ENCODE measurements at regions not wholly inside any gene's neighbourhood (a gene's known extent, or its start where the extent isn't known, plus 50 kb on each side); places are given as distances from the start of the nearest gene placed in this dataset.

DNA sequence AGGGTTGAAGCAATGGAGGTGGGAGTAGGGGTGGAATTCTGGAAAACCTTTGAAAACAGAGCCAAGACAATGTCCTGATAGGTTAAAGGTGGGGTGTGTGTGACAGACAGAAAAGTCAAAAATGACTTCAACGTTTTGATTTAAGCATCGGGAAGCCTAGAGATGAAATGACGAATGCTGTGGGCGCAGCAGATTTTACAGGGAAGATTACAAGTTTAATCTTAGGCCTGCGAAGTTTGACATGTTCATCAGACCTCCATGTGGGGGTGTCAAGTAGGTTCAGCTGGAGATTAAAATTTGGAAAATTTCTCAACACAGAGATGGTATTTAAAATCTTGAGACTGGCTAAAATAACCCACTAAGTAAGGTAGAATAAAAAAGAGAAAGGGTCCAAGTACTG lies 453.3 kb downstream of the TXNL1 start:
- DNase-seq (ENCODE audit: low read depth) = no peak
- in situ Hi-C loops (cut with HindIII; ENCODE audit: low pct_unique_long_range_greater_than_20kb, low sequenced_read_pairs) = no loop called here

DNA sequence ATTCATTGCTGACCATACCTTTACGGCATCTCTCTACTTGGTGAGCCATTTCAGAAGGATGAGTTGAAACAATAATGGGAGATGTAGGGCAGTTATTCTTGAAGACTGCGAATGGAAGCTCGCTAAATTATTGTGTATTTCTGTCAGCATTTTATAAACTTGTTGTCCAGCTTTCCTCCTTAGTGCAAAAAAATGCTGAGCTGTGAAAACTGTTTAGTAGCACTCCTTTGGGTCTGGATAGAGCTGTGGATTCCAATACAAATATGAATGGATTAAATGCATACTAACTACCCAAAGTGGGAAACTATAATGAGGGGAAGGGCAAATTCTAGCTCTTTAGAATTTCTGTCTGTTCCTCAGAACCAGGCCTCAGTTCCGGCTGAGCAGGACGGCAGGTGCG lies 461.6 kb downstream of the TXNL1 start:
- in situ Hi-C loops (cut with HindIII; ENCODE audit: low pct_unique_long_range_greater_than_20kb, low sequenced_read_pairs) = no loop called here
- no peak for DNase-seq (ENCODE audit: low read depth)

DNA sequence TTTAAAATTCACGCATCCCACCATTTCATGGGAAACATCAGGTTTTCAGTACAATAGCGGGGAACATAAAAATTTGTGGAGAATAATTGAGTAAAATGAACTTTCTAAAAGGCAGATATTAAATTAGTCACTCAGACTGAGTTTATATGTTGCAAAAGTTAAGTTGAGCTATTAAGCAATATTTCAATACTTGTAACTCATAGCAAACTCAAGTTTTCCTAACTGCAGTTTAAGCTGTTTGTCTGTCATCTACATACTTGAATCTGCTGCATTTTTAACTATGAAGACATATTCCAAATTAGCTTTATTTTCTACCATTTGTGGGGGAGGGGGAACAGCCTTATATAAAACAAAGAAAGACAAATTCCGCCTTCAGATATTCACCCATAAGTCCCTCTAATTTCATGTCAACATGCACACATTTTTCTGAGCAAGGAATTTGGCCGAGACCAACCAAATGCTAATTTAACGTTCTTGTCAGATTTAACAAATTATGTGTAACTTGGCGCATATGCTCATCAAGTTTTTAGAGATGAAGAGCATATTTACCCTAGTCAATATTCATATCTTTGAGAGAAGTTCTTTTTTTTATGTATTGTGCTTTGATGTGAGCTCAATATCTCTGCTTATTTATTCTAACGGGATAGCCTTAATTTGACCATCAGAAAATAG lies 462.9 kb downstream of the TXNL1 start:
- in situ Hi-C loops (cut with HindIII; ENCODE audit: low pct_unique_long_range_greater_than_20kb, low sequenced_read_pairs) = no loop called here

DNA sequence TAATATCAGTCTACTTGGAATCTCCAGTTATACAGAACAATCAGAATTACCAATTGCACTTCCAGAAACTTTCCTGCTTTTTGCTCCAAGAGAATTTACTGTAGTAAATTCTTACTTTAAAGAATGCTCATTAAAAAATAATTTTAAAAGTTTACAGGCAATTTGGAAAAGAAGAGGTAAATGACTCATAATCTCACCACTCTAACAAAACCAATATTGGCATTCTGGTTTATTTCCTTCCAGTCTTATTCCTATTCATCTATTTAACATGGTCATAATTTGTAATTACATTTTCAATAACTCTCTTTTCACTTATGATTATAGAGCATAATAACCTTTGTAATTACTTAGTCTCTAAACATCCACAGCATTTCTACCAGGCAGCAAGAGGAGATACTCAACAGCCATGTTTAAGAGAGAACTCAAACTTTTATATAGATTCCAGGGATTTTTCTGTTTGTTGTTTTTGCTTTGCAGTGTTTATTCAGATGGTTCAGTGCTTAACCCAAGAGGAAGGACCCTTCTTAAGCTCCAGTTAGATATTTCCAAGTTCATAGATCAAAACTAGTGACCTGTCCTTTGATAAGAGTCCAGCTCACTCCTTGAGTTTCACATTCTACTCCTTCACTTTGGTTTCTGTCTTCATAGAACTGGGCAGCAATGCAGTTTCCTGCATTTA lies 464.7 kb downstream of the TXNL1 start:
- in situ Hi-C loops (cut with HindIII; ENCODE audit: low pct_unique_long_range_greater_than_20kb, low sequenced_read_pairs) = no loop called here
- no peak for DNase-seq (ENCODE audit: low read depth)

More for the DNA sequence above, 462.9 kb downstream of the TXNL1 start:
- DNase-seq (ENCODE audit: low read depth) = no peak

DNA sequence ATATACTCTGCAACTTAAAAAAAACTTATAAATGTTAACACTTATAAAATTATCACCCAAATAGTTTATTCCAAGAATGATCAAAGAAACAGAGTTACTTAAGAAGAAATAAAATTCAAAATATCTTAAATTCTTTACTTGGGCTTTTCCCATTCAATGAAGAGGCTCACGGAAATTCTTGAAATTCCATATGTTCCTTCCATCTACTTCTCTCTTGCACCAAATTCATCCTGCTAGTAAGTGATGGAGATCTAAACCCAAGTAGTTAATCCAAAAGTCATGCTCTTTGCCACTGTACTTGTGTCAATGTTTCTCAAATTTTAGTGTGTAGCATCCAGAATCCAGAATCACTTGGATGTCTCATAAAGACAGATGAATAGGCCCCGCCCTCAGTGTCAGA lies 465.9 kb downstream of the TXNL1 start:
- DNase-seq (ENCODE audit: low read depth) = no peak
- in situ Hi-C loops (cut with HindIII; ENCODE audit: low pct_unique_long_range_greater_than_20kb, low sequenced_read_pairs) = no loop called here

DNA sequence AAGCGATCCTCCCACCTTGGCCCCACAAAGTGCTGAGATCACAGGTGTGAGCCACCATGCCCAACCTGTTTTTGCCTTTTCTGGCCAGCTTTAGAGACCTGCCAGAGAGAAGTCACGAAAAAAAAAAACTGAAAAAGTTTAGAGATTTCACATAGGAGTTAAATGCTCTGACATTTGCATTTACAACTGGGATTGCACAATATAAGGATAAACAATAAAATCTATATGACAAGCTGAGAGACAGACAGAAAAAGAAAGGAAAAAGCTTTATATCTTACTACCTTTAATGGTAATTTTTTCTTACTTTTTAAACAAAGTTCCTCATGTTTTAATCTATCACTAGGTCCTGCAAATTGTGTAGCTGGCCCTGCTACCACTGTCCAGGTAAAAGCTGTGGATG lies 466.5 kb downstream of the TXNL1 start:
- in situ Hi-C loops (cut with HindIII; ENCODE audit: low pct_unique_long_range_greater_than_20kb, low sequenced_read_pairs) = no loop called here
- DNase-seq (ENCODE audit: low read depth) = no peak

DNA sequence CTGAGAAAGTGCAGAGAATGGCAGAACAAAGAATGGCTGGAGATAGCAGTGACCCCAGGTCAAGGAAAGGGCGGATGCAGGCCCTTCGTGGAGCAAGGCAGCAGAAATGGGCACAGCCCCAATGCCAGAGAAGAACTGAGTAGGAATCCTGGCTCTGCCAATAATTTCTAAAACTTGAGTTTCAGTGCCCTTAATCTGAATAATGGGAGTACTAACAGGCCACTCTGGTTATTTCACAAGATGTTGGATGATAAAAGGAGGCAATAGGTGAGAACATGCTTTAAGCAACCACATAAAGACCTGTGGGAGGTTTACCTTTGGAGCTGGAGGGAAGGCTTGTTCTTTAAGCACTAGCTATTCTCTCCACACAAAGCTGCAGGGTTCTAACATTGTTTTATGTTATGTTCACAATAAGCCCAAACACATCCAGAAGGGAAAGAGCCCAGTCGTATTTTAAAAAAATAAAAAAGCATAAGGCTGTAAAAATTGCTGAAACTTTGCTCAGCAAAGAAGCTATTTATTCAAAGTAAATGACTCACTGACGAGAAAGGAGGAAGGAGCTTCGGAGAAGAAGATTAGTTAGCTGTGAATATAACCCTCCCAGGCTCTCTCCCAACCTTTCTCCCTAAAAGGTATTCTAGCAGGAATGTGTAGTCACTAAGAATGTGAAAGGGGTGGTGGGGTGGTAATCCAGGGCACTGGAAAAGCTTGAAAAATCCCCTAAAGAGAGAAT lies 470.2 kb downstream of the TXNL1 start:
- in situ Hi-C loops (cut with HindIII; ENCODE audit: low pct_unique_long_range_greater_than_20kb, low sequenced_read_pairs) = no loop called here
- no peak for DNase-seq (ENCODE audit: low read depth)

DNA sequence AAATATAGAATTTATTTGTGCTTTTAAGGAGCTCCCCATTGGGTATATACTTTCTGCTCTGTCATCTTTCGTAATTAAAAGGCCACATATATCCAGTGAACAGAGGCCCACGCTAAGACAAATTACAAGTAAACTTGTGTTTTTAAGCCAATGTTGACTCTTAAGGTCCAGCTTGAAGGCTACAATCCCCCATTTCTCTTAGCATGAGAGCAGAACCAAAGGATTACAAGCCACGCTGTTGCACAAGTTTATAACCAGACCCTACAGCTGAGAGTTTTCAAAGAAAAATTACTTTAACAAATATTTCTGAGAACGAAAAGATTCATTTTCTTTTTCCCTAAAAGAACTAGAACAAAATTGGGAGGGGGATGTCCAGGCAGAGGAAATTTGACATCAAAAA lies 471.0 kb downstream of the TXNL1 start:
- in situ Hi-C loops (cut with HindIII; ENCODE audit: low pct_unique_long_range_greater_than_20kb, low sequenced_read_pairs) = no loop called here
- DNase-seq (ENCODE audit: low read depth) = no peak

DNA sequence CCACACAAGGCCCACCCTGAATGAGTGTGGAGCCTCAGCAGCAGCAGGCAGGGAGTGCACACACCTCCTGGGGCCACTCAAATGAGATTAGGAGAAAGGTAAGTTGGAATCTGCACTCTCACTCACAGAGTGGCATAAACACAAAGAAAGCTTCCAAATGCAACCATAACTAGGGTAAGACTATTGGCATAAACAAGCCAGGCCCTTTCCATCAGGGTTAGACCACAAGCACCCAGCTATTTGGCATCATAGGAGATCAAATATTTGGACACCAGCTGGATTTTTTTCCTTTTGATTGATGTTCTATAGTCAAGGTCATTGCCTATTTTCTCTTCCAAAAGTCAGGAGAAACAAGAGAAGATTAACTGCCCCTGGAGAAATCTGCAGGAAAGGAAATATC lies 471.5 kb downstream of the TXNL1 start:
- in situ Hi-C loops (cut with HindIII; ENCODE audit: low pct_unique_long_range_greater_than_20kb, low sequenced_read_pairs) = no loop called here
- DNase-seq (ENCODE audit: low read depth) = no peak

DNA sequence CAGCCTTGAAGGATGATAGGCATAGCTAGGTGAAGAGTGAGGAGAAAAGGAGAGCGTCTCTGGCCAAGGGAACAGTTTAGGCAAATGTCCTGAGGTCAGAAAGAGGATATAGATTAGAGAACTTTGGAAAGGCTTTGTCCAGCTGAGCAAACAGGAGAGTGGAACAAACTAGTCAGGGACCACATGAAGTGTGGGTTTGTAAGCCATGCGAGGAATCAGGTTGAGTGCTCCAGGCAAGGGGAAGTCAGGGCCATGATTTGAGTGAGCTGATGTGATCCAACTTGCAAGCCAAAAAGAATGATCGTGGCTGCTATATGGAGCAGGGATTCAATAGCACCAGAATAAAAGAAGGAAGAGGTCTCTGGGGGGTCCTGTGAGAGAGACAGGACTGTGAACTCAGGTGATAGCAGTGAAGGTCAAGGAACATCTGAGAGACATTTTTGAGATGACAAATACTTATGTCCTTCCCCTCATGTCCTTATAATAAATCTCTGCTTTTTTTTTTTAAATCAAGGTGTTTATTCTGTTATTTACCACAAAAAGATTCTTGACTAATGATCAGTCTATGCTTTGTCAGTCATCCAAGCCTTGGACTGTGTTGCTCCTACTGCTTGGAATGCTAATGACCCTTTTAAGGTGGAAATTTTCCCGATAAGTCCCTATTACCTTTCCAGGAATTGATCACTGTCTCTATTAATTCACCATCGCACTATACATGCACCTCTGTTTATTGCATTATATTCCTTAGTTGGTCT lies 472.6 kb downstream of the TXNL1 start:
- DNase-seq (ENCODE audit: low read depth) = no peak
- in situ Hi-C loops (cut with HindIII; ENCODE audit: low pct_unique_long_range_greater_than_20kb, low sequenced_read_pairs) = no loop called here

DNA sequence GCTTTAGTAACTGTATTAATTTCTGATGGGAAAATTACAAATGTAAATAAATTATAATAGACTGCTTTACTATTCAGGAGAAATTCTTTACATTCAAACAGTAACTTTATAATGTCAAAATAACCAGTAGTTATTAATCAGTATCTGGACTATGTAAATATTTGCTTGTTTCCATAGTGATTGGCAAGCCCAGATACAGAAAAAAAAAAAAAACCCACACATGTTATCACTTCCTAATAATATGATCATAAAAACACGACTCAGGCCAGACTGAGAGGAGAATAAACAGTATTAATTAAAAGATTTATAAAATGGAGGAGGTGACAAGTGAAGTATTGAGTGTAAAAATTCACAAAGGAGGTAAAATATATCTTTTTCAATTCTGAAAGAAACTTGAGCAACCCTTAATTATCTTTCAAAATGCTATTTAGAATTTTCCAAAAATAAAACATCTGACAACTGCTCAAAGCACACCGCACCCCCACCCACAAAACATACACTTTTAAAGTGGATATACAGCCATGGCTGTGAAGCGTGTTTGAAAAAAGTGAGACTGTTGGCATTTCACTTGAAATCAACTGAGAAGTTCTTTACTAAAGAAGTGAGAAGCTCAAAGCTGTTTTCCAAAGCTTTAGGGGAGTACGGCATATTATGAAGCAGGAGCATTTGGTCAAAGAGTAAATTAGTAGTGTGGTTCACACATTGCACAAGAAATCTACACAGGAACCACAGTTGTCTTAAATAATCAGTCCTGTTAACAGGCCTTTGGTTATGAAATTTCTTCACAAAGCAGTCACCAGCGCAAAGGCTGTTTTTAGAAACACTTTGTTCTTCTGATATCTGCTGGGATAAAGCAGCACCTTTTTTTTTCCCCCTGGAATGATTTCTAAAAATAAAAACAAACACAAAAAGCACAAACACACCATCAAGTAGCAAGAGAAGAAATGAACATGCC lies 475.8 kb downstream of the TXNL1 start:
- in situ Hi-C loops (cut with HindIII; ENCODE audit: low pct_unique_long_range_greater_than_20kb, low sequenced_read_pairs) = no loop called here

DNA sequence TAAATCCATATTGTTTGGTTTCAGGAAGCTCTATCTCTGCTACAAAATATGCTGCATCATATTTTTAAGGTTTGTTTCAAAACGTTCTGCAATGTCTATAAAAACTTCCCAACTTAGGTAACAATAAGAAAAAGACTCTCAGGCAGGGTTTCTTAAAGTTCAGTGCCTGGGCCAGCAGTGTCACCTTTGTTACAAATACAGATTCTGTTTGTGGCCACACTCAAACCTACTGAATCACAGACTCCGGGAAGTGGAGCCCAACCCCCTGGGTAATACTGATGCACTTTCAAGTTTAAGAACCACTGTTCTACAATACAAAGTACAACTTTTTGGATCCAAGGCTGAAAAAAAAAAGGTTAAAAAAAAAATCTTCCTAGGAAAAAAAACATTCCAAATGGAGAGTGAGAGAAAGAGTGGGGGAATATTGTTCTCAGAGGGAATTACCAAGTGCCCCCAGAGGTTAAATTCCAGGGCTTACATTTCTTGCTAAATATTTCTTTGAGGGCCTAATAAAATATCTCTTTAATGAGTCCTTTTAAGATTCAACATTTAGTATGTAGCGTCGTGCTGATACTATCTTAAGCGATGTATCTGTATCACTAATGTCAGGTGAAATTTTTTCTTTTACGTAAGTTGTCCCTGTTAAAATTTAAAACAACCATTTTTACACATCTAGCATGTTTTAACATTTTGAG lies 476.7 kb downstream of the TXNL1 start:
- no peak for DNase-seq (ENCODE audit: low read depth)
- in situ Hi-C loops (cut with HindIII; ENCODE audit: low pct_unique_long_range_greater_than_20kb, low sequenced_read_pairs) = no loop called here

More for the DNA sequence above, 475.8 kb downstream of the TXNL1 start:
- no peak for DNase-seq (ENCODE audit: low read depth)

DNA sequence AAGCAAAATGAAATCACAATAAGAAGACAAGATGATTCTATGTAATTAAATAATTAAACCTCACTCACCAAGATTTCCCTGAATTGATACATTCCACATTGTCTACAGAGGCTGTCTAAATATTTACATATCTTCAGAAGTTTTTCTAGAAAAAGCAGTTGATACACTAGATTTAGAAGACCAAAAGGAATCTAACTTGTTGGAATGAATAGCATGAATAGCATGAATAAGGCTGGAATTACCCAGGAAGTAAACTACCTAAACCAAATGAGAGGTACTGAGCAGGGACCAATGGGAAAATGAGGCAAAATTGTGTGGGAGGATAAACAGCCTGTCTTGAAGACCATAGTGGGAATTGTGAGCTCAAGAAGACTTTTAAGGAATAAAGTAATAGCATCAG lies 479.7 kb downstream of the TXNL1 start:
- in situ Hi-C loops (cut with HindIII; ENCODE audit: low pct_unique_long_range_greater_than_20kb, low sequenced_read_pairs) = no loop called here
- no peak for DNase-seq (ENCODE audit: low read depth)

DNA sequence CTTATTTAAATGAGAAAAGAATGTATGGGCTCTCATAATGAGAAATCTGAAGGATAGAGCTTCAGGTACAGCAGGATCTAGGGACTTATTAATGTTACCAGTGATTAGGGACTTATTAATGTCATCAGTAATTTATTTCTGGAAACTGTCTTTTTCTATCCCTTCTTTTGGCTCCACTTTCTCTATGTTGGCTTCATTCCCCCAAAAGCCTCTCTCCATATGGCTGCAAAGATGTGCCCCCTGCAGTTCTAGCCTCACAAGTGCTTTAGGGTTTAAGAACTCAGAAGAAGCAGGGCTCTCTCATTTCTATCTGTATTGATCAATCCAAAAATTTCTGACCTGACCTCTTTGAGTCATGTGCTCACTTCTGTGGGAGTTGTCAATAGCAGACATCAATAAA lies 480.9 kb downstream of the TXNL1 start:
- DNase-seq (ENCODE audit: low read depth) = no peak
- in situ Hi-C loops (cut with HindIII; ENCODE audit: low pct_unique_long_range_greater_than_20kb, low sequenced_read_pairs) = no loop called here

DNA sequence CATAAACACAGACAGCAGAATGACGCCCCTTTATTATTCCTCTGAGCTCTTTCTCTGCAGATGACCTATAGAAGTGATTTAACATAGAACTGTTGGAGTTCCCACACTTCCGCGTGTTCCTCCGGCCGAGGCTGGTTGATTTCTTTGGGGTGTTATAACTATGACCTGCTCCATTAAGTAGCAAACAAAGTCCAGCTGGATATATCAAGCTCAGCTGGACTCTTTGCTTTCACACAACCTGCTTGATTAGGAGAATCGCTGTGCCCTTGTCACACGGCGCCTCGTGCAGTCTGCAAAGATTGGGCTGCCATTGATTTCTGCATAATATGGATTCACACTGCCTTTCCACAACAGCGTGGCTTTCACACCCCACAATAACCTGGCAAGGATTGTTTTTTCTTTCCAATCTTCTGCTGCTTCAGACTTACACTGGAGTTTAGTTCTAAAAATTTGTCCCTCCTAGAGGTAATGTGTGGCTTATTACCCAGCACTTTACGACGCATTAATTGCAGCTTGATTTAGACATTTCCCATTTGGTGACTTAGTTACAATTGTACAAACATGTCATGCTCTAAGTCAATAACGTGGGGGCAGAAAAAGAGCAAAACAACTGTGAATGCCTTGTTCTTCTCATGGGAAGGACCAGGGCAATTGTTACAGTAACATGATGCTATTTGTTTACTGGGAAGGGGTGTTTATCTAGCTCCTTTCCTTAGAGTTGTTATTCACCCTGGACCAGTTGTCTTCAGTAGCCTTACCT lies 485.7 kb downstream of the TXNL1 start:
- in situ Hi-C loops (cut with HindIII; ENCODE audit: low pct_unique_long_range_greater_than_20kb, low sequenced_read_pairs) = no loop called here
- DNase-seq (ENCODE audit: low read depth) = no peak

DNA sequence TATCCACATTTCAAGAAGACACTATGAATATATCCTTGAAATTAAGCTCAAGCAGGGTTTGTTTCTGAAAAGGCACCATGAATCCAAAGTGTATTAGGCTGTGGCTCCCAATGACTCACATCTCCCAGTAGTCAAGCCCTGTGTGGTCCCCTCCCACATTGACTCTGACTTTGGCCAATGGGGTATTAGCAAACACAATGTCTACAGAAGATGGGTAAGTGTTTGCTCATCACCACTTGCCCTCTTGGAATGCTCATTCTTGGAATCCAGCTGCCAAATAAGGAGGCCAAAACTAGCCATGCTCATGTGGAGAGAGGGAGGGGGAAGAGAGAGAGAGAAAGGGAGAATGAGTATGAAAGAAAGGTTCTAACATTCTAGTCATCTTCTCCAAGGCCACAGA lies 490.0 kb downstream of the TXNL1 start:
- in situ Hi-C loops (cut with HindIII; ENCODE audit: low pct_unique_long_range_greater_than_20kb, low sequenced_read_pairs) = no loop called here
- no peak for DNase-seq (ENCODE audit: low read depth)

DNA sequence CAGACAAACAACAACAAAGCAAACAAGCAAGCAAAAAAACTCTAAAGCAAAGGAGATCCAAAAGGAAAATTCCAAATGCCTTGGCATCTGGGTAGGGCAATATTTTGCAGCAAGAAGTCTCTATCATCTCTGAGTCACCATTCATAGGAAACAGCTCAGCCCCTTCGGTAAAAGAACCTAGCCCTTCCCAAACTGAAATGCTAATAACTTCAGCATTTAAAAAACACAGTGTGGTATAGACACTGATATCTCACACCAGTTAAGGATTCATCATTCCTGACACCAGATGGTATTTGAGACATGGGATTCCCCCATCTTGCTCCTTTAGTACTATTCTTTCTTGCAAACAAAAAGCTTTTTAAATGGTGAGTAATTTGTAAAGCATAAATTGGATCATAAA lies 491.8 kb downstream of the TXNL1 start:
- no peak for DNase-seq (ENCODE audit: low read depth)
- in situ Hi-C loops (cut with HindIII; ENCODE audit: low pct_unique_long_range_greater_than_20kb, low sequenced_read_pairs) = no loop called here
